Naive thymus-derived CD4-positive, alpha-beta T cell (primary cell): ENCODE measurements at regions not wholly inside any gene's neighbourhood (a gene's known extent, or its start where the extent isn't known, plus 50 kb on each side); places are given as distances from the start of the nearest gene placed in this dataset.
"Not testable (repeated sequence)": the region's sequence is repeated elsewhere in the genome, so short reads cannot be mapped to it uniquely, and the experiment has no call there.

Experiments used
- ATAC-seq: fragments of 150-1000 bp; cut with Tn5 transposase; 2 replicates; pipeline ENCODE4 v1.10.0; 2021; ENCODE audit warnings: mild to moderate bottlenecking, moderate library complexity
- CTCF ChIA-PET: fragments of 350-600 bp; sonication (Branson Sonifier 250); formaldehyde crosslinking; loops from one replicate; lab custom pipeline; 2021; ENCODE audit warnings: antibody characterized with exemption; lab: Charles Lee
- POLR2A ChIA-PET: fragments of 350-600 bp; sonication (Branson Sonifier 250); formaldehyde crosslinking; loops from one replicate; lab custom pipeline; 2021; ENCODE audit warnings: antibody characterized with exemption, inconsistent platforms; lab: Charles Lee
- DNase-seq, 9 donors: peaks; one replicate each; pipeline versions ENCODE4 v3.0.0 to v3.0.0-alpha.2; 2020 to 2022; ENCODE audit warnings: mixed read lengths in 1 of 9
- H3K27ac ChIP-seq: one replicate; pipeline ENCODE4 v1.7.0; 2013; ENCODE audit warnings: mild to moderate bottlenecking, low read depth, low read length, moderate library complexity
- H3K27me3 ChIP-seq, 2 donors: one replicate each; pipeline ENCODE4 v1.7.0; 2013; ENCODE audit warnings: low read length in 2 of 2, mild to moderate bottlenecking in 2 of 2, moderate library complexity in 2 of 2; ENCODE audit not compliant: control insufficient read depth in 2 of 2, insufficient read depth in 2 of 2
- H3K36me3 ChIP-seq, 3 experiments: 1 replicate in 2 of 3; 2 replicates in 1 of 3; pipeline ENCODE4 v1.7.0; 2013; ENCODE audit warnings: low read length in 3 of 3, mild to moderate bottlenecking in 3 of 3, moderate library complexity in 1 of 3; ENCODE audit not compliant: insufficient read depth in 3 of 3, control insufficient read depth in 2 of 3
- H3K4me1 ChIP-seq, 2 donors: one replicate each; pipeline ENCODE4 v1.7.0; 2013; ENCODE audit warnings: low read length in 2 of 2, mild to moderate bottlenecking in 2 of 2, moderate library complexity in 1 of 2; ENCODE audit not compliant: control insufficient read depth in 2 of 2, insufficient read depth in 2 of 2
- H3K4me3 ChIP-seq: 2 replicates; pipeline ENCODE4 v1.7.0; 2013; ENCODE audit warnings: mild to moderate bottlenecking, low read length
- H3K9me3 ChIP-seq, 3 experiments: 1 replicate in 2 of 3; 2 replicates in 1 of 3; pipeline ENCODE4 v1.7.0; 2013; ENCODE audit warnings: low read length in 3 of 3; ENCODE audit not compliant: control insufficient read depth in 2 of 3
- H3K27ac Mint-ChIP-seq, 9 donors: one replicate each; pipeline ENCODE4 v1.8.0; 2020 to 2022; ENCODE audit warnings: mixed read lengths in 9 of 9, mild to moderate bottlenecking in 8 of 9, moderate library complexity in 5 of 9, inconsistent platforms in 2 of 9
- H3K27me3 Mint-ChIP-seq, 5 donors: one replicate each; pipeline ENCODE4 v1.8.0; 2021 to 2022; ENCODE audit warnings: mixed read lengths in 5 of 5, mild to moderate bottlenecking in 1 of 5
- H3K36me3 Mint-ChIP-seq, 5 donors: one replicate each; pipeline ENCODE4 v1.8.0; 2020 to 2022; ENCODE audit warnings: mixed read lengths in 5 of 5, mild to moderate bottlenecking in 3 of 5, inconsistent platforms in 1 of 5
- H3K4me1 Mint-ChIP-seq, 7 donors: one replicate each; pipeline ENCODE4 v1.8.0; 2020 to 2022; ENCODE audit warnings: mixed read lengths in 7 of 7, mild to moderate bottlenecking in 3 of 7, inconsistent platforms in 1 of 7
- H3K4me3 Mint-ChIP-seq, 10 donors: one replicate each; pipeline ENCODE4 v1.8.0; 2020 to 2022; ENCODE audit warnings: mild to moderate bottlenecking in 10 of 10, mixed read lengths in 10 of 10, moderate library complexity in 6 of 10, inconsistent platforms in 2 of 10
- H3K9me3 Mint-ChIP-seq, 11 donors: one replicate each; pipeline ENCODE4 v1.8.0; 2020 to 2022; ENCODE audit warnings: mixed read lengths in 11 of 11, mild to moderate bottlenecking in 4 of 11, inconsistent platforms in 1 of 11, moderate library complexity in 1 of 11
- intact Hi-C, 2 donors: fragments of 100-400 bp; cut with micrococcal nuclease; formaldehyde crosslinking; loops; one replicate each; pipeline ENCODE4 v1.15.1; 2023

DNA sequence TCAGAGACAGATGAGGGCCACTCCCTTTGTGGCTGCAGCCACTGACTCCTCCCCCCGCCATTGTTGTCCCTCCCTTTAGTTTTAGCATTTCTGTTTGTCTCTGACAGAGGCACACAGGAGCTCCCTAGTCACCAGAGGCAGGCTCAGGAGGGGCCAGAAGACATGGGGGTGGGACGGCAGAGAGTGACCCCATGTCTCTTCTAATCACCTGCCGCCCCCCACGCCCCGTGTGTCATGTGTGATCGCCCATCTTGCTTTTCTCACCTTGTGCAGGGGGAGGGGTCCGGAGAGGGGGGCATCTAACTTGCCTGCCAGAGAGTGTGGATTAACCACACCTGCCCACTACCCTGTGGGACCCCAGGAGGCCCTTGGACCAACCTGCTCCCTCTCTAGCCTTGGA, 246.7 kb upstream of the TP53TG3C start:
- H3K4me1 Mint-ChIP-seq, H3K27ac Mint-ChIP-seq, intact Hi-C loops, H3K9me3 ChIP-seq, H3K9me3 Mint-ChIP-seq, H3K27me3 ChIP-seq, CTCF ChIA-PET, ATAC-seq, H3K4me3 ChIP-seq, DNase-seq, H3K27me3 Mint-ChIP-seq, H3K4me3 Mint-ChIP-seq, H3K36me3 ChIP-seq, H3K36me3 Mint-ChIP-seq, H3K4me1 ChIP-seq, H3K27ac ChIP-seq, POLR2A ChIA-PET: not testable (repeated sequence)

DNA sequence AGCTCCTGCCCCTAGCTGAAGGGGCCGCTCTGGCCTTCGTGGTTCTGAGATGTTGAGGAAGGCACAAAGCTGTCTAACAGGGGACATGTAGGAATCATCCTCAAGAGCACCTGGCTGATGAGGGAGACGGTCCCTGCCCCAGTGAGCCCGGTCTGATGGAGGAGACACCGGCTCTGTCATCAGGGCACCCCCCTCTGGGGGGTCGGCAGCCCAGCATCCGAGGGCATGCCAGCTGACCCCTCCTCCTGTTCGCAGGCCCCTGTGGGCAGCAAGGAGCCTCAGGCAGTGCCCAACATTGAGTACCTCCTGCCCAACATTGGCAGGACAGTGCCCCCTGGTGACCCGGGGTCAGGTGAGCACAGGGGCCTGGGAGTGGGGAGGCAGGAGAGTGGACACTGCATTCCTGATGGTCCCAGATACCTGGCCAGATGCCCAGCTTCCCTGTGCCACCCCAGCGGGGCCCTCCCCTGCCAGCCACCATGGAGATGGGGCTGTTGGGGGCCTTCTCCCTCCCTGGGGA, 247.9 kb upstream of the TP53TG3C start:
- H3K4me1 ChIP-seq, CTCF ChIA-PET, H3K27ac Mint-ChIP-seq, H3K36me3 ChIP-seq, H3K36me3 Mint-ChIP-seq, H3K27ac ChIP-seq, POLR2A ChIA-PET, H3K4me3 ChIP-seq, H3K4me1 Mint-ChIP-seq, H3K9me3 Mint-ChIP-seq, intact Hi-C loops, DNase-seq, H3K27me3 Mint-ChIP-seq, ATAC-seq, H3K9me3 ChIP-seq, H3K27me3 ChIP-seq, H3K4me3 Mint-ChIP-seq: not testable (repeated sequence)

DNA sequence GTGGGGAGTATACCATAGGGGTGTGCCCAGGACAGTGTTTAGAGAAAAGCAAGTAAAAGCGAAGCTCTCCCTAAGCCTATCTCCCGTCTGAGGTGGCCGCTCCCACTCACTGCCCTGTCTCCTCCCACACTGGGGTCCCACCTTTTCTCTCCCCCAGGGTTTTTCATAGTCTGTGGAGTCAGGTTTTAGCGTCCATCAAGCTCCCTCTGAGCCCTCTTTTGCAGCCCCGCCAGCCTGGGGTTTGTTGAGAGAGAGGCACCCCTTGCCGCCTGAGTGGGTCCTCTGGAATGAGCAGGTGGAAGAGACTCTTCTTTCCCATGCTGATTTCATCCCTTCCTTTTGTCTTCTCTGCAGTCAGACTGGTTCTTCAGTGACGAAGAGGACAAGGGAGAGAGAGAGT, 248.7 kb upstream of the TP53TG3C start:
- H3K9me3 ChIP-seq, H3K27me3 Mint-ChIP-seq, H3K4me3 Mint-ChIP-seq, H3K4me3 ChIP-seq, H3K4me1 ChIP-seq, H3K27ac ChIP-seq, H3K27me3 ChIP-seq, H3K4me1 Mint-ChIP-seq, CTCF ChIA-PET, intact Hi-C loops, H3K36me3 Mint-ChIP-seq, H3K36me3 ChIP-seq, ATAC-seq, POLR2A ChIA-PET, H3K27ac Mint-ChIP-seq, H3K9me3 Mint-ChIP-seq, DNase-seq: not testable (repeated sequence)

DNA sequence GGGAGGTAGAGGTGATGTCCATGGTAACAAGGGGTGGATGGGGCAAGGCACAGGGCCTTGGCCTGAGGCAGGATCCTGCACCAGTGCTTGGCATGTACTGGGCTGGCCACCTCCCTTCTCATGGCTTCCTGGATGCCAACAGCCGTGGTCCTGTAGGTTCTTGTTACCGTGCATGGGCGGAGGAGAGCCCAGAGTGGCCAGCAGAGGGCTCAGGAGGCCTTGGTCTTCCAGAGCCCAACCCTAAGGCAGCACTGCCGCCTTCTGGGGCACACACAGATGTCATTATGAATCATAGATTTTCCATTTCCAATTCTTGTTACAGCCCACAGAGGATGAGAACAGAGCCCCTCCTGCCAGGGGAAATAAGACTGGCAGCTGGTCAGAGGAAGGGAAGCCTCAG, 254.2 kb upstream of the TP53TG3C start:
- H3K27me3 ChIP-seq, H3K27me3 Mint-ChIP-seq, H3K27ac Mint-ChIP-seq, H3K4me1 Mint-ChIP-seq, POLR2A ChIA-PET, CTCF ChIA-PET, H3K4me1 ChIP-seq, H3K9me3 ChIP-seq, H3K36me3 Mint-ChIP-seq, DNase-seq, H3K36me3 ChIP-seq, H3K4me3 Mint-ChIP-seq, intact Hi-C loops, H3K9me3 Mint-ChIP-seq, ATAC-seq, H3K27ac ChIP-seq, H3K4me3 ChIP-seq: not testable (repeated sequence)

DNA sequence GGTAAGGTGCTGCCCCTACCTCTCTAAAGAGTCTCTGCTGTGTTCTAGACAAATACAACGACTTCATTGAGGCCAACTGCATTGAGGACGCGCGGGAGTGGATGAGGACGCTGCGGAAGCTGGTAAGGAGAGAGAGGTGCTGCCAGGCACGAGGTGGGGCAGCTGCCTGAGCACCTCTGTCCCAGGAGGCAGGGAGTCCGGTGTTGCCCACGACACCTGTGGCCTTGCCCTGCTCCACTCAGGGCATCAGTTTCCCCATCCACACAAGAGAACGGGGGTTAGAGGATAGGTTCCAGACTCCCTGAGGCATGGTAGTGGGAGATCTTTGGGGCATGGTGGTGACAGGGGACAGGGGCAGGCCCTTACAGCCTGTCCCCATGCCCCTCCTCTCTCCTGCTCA, 256.1 kb upstream of the TP53TG3C start:
- intact Hi-C loops, H3K27me3 Mint-ChIP-seq, CTCF ChIA-PET, H3K27me3 ChIP-seq, H3K4me3 ChIP-seq, H3K27ac Mint-ChIP-seq, DNase-seq, H3K9me3 ChIP-seq, H3K27ac ChIP-seq, POLR2A ChIA-PET, H3K4me3 Mint-ChIP-seq, H3K4me1 ChIP-seq, H3K4me1 Mint-ChIP-seq, H3K36me3 Mint-ChIP-seq, H3K9me3 Mint-ChIP-seq, H3K36me3 ChIP-seq, ATAC-seq: not testable (repeated sequence)

DNA sequence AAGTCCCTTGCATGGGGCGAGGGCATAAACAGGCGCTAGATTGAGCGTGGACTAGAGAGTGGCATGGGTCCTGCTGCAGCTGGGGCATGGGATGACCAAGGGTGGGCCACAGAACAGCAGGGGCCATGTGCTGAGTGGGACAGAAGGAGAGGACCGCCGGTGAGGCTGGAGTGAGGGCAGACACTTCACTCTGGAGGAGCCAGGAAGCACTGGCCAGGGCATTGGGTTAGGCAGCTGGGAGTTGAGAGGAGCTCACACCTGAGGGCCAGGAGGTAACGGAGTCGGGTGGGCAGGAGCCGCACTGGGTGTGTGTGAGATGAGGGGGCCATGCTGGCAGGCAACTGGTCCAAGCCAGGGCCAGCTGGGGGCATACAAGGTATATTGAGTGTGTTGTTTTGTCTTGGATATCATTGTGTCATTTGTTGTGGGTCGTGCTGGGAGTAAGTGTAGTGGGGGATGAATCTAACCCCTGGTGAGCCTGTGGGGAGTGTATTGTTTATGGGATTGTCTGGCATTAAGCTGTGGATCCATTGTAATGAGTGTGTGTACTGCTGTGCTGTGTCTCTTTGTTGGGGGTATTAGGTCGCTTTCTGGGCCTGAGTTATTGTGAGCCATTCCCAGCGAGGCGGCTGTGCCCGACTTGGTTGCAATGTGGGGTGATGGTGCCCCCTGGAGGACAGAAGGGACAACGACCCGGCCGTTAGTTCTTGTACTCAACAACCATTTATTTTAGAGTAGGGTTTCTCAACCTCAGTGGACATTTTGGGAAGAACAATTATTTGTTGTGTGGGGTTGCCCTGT, 256.5 kb upstream of the TP53TG3 start:
- H3K4me1 Mint-ChIP-seq, H3K9me3 Mint-ChIP-seq, CTCF ChIA-PET, DNase-seq, H3K4me1 ChIP-seq, H3K4me3 Mint-ChIP-seq, H3K27me3 ChIP-seq, H3K27ac Mint-ChIP-seq, H3K4me3 ChIP-seq, intact Hi-C loops, H3K36me3 Mint-ChIP-seq, POLR2A ChIA-PET, H3K27ac ChIP-seq, H3K9me3 ChIP-seq, H3K27me3 Mint-ChIP-seq, H3K36me3 ChIP-seq: not testable (repeated sequence)
- ATAC-seq = peak; percentile 22

DNA sequence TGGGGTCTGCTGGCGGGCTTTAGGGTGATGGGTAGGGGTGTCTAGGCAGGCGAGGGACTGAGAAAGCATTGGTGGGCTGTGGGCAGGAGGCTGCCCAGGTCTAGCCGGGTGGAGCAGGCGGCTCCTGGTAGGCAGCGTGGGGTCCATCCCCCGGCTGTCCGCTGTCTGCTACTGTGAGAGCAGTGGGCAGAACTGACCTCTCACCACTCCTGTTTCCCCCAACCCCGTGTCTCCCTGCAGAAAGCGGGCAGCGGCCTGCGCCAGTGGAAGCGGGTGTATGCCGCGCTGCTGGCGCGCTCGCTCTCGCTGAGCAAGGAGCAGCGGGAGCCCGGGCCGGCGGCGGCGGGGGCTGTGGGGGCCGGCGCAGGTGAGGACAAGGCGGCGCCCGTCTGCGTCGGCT, 249.2 kb upstream of the TP53TG3 start:
- ATAC-seq, H3K36me3 Mint-ChIP-seq, H3K27me3 Mint-ChIP-seq, H3K4me3 ChIP-seq, intact Hi-C loops, H3K27me3 ChIP-seq, DNase-seq, H3K4me1 ChIP-seq, H3K4me3 Mint-ChIP-seq, H3K9me3 ChIP-seq, H3K36me3 ChIP-seq, CTCF ChIA-PET, H3K27ac ChIP-seq, H3K4me1 Mint-ChIP-seq, H3K9me3 Mint-ChIP-seq, POLR2A ChIA-PET, H3K27ac Mint-ChIP-seq: not testable (repeated sequence)
